ENCODE measurements at regions not wholly inside any gene's neighbourhood (a gene's known extent, or its start where the extent isn't known, plus 50 kb on each side); places are given as distances from the start of the nearest gene placed in this dataset.

GRCh38 chr1:230555814-230556213 lies 86.5 kb upstream of the COG2 start:
- TF ChIP-seq KLF16 (CRISPR knock-in tag; IDR thresholded peaks at IDR 0.05) (no peak), CTCF (CRISPR knock-in tag; IDR thresholded peaks at IDR 0.05) (no peak), RAD21 (CRISPR knock-in tag; IDR thresholded peaks at IDR 0.05) (no peak), ZNF335 (CRISPR knock-in tag; IDR thresholded peaks at IDR 0.05) (no peak), AKNA (CRISPR knock-in tag; IDR thresholded peaks at IDR 0.05; ENCODE audit: borderline replicate concordance) (no peak), ATF1 (CRISPR knock-in tag; IDR thresholded peaks at IDR 0.05) (no peak), STAG1 (CRISPR knock-in tag; IDR thresholded peaks at IDR 0.05) (no peak), MAFF (IDR thresholded peaks at IDR 0.05; ENCODE audit: low read depth, low read length) (no peak), NR2F1 (CRISPR knock-in tag; IDR thresholded peaks at IDR 0.05) (no peak), SMC3 (IDR thresholded peaks at IDR 0.05; ENCODE audit: low read length) (no peak), RNF2 (conservative IDR thresholded peaks at IDR 0.05; ENCODE audit: low read depth) (no peak)
- TF ChIP-seq, protein P1, sequence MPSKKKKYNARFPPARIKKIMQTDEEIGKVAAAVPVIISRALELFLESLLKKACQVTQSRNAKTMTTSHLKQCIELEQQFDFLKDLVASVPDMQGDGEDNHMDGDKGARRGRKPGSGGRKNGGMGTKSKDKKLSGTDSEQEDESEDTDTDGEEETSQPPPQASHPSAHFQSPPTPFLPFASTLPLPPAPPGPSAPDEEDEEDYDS (CRISPR knock-in tag; IDR thresholded peaks at IDR 0.05) = no peak
- TF ChIP-seq, protein P2, sequence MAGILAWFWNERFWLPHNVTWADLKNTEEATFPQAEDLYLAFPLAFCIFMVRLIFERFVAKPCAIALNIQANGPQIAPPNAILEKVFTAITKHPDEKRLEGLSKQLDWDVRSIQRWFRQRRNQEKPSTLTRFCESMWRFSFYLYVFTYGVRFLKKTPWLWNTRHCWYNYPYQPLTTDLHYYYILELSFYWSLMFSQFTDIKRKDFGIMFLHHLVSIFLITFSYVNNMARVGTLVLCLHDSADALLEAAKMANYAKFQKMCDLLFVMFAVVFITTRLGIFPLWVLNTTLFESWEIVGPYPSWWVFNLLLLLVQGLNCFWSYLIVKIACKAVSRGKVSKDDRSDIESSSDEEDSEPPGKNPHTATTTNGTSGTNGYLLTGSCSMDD (CRISPR knock-in tag; IDR thresholded peaks at IDR 0.05) = no peak
- TF ChIP-seq, protein P3, sequence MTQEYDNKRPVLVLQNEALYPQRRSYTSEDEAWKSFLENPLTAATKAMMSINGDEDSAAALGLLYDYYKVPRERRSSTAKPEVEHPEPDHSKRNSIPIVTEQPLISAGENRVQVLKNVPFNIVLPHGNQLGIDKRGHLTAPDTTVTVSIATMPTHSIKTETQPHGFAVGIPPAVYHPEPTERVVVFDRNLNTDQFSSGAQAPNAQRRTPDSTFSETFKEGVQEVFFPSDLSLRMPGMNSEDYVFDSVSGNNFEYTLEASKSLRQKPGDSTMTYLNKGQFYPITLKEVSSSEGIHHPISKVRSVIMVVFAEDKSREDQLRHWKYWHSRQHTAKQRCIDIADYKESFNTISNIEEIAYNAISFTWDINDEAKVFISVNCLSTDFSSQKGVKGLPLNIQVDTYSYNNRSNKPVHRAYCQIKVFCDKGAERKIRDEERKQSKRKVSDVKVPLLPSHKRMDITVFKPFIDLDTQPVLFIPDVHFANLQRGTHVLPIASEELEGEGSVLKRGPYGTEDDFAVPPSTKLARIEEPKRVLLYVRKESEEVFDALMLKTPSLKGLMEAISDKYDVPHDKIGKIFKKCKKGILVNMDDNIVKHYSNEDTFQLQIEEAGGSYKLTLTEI (CRISPR knock-in tag; conservative IDR thresholded peaks at IDR 0.05) = no peak

All from HepG2 (cell line).